ENCODE measurements at regions not wholly inside any gene's neighbourhood (a gene's known extent, or its start where the extent isn't known, plus 50 kb on each side); places are given as distances from the start of the nearest gene placed in this dataset.
"Not testable (repeated sequence)": the region's sequence is repeated elsewhere in the genome, so short reads cannot be mapped to it uniquely, and the experiment has no call there.

- ATAC-seq (ENCODE audit: low read depth) (no peak), DNase-seq (no peak)
- TF ChIP-seq CTCF (IDR thresholded peaks at IDR 0.05): no peak
- TF ChIP-seq EZH2 (IDR thresholded peaks at IDR 0.05; ENCODE audit: borderline replicate concordance, insufficient read depth, low read depth, low read length, poor library complexity, severe bottlenecking): no peak
- Mint-ChIP-seq H3K4me1 (peaks cover 11% of the 10 kb centered on the region), H3K27me3 (peaks cover 4% of the 10 kb centered on the region), H3K4me3 (no peak overlapping the region), H3K9me3 (ENCODE audit: insufficient read depth) (peaks cover 20% of the 10 kb centered on the region), H3K27ac (no peak overlapping the region)
- no peak overlapping the region for H3K4me2 ChIP-seq (replicated peaks; ENCODE audit: low read depth, low read length, poor library complexity, severe bottlenecking)
- ChIA-PET CTCF (no interaction called here), POLR2A (no interaction called here)
- H3K36me3 ChIP-seq (replicated peaks in 1 of 2; ENCODE audit: control extremely low read depth in 1 of 2, control insufficient read depth in 1 of 2, extremely low read depth in 1 of 2, insufficient read depth in 2 of 2, low read length in 1 of 2): no peaks in the 10 kb centered on the region
- no peak overlapping the region for H3K4me3 ChIP-seq (ENCODE audit: control extremely low read depth in 1 of 5, extremely low read depth in 1 of 5, insufficient read depth in 1 of 5, low read depth in 2 of 5, low read length in 4 of 5)
- no CpG with 5 or more reads among the region's 2 CpGs for WGBS (ENCODE audit: insufficient coverage)
- no peaks in the 10 kb centered on the region for H4K20me1 ChIP-seq (ENCODE audit: control insufficient read depth, insufficient read depth, low read length, poor library complexity, severe bottlenecking)
- H2AFZ ChIP-seq (ENCODE audit: insufficient read depth, low read depth, low read length, poor library complexity, severe bottlenecking): no peak overlapping the region
- H3K4me1 ChIP-seq (ENCODE audit: control insufficient read depth in 2 of 2, insufficient read depth in 2 of 2, low read length in 2 of 2): peaks cover 3% of the 10 kb centered on the region in 2 donors
- no peaks in the 10 kb centered on the region for H3K79me2 ChIP-seq (ENCODE audit: control insufficient read depth, insufficient read depth, low read length)
- intact Hi-C loops (cut with micrococcal nuclease): no loop called here
- peaks cover 3 to 24% (median 21%) of the 10 kb centered on the region in 3 donors for H3K9me3 ChIP-seq (ENCODE audit: control extremely low read depth in 1 of 3, control insufficient read depth in 2 of 3, insufficient read depth in 1 of 3, low read length in 2 of 3)
- no peak overlapping the region for H3K9ac ChIP-seq (ENCODE audit: low read length)
- no peak overlapping the region for H3K27ac ChIP-seq (ENCODE audit: low read length in 2 of 2)
- peaks cover 0 to 6% (median 2%) of the 10 kb centered on the region in 4 experiments for H3K27me3 ChIP-seq (replicated peaks in 1 of 4; ENCODE audit: control extremely low read depth in 1 of 4, control insufficient read depth in 3 of 4, insufficient read depth in 4 of 4, low read length in 3 of 4)
Observed at GRCh38 chr10:71112138-71112785, 100.1 kb upstream of the UNC5B start.

- H3K79me2 ChIP-seq (ENCODE audit: control insufficient read depth, insufficient read depth, low read length): no peaks in the 10 kb centered on the region
- 89% methylated on average over 1 of the region's 1 CpG for WGBS (ENCODE audit: insufficient coverage)
- no peak overlapping the region for H3K27ac ChIP-seq (ENCODE audit: low read length in 2 of 2)
- peaks cover 3 to 26% (median 21%) of the 10 kb centered on the region in 3 donors for H3K9me3 ChIP-seq (ENCODE audit: control extremely low read depth in 1 of 3, control insufficient read depth in 2 of 3, insufficient read depth in 1 of 3, low read length in 2 of 3)
- H3K4me2 ChIP-seq (replicated peaks; ENCODE audit: low read depth, low read length, poor library complexity, severe bottlenecking): no peak overlapping the region
- H3K4me1 Mint-ChIP-seq: no peaks in the 10 kb centered on the region
- intact Hi-C loops (cut with micrococcal nuclease): no loop called here
- no peaks in the 10 kb centered on the region for H3K36me3 ChIP-seq (replicated peaks in 1 of 2; ENCODE audit: control extremely low read depth in 1 of 2, control insufficient read depth in 1 of 2, extremely low read depth in 1 of 2, insufficient read depth in 2 of 2, low read length in 1 of 2)
- CTCF ChIA-PET: no interaction called here
- no peak overlapping the region for H3K27ac Mint-ChIP-seq
- DNase-seq: no peak
- no peak overlapping the region for H3K9ac ChIP-seq (ENCODE audit: low read length)
- H3K27me3 Mint-ChIP-seq: peaks cover 4% of the 10 kb centered on the region
- H3K4me3 ChIP-seq (ENCODE audit: control extremely low read depth in 1 of 5, extremely low read depth in 1 of 5, insufficient read depth in 1 of 5, low read depth in 2 of 5, low read length in 4 of 5): no peak overlapping the region
- no peaks in the 10 kb centered on the region for H4K20me1 ChIP-seq (ENCODE audit: control insufficient read depth, insufficient read depth, low read length, poor library complexity, severe bottlenecking)
- H3K4me3 Mint-ChIP-seq: no peak overlapping the region
- no peak for ATAC-seq (ENCODE audit: low read depth)
- no peak for TF ChIP-seq EZH2 (IDR thresholded peaks at IDR 0.05; ENCODE audit: borderline replicate concordance, insufficient read depth, low read depth, low read length, poor library complexity, severe bottlenecking)
- no peak for TF ChIP-seq CTCF (IDR thresholded peaks at IDR 0.05)
- peaks cover 0 to 6% (median 2%) of the 10 kb centered on the region in 4 experiments for H3K27me3 ChIP-seq (replicated peaks in 1 of 4; ENCODE audit: control extremely low read depth in 1 of 4, control insufficient read depth in 3 of 4, insufficient read depth in 4 of 4, low read length in 3 of 4)
- H3K4me1 ChIP-seq (ENCODE audit: control insufficient read depth in 2 of 2, insufficient read depth in 2 of 2, low read length in 2 of 2): no peaks in the 10 kb centered on the region
- H2AFZ ChIP-seq (ENCODE audit: insufficient read depth, low read depth, low read length, poor library complexity, severe bottlenecking): no peak overlapping the region
- peaks cover 33% of the 10 kb centered on the region for H3K9me3 Mint-ChIP-seq (ENCODE audit: insufficient read depth)
- POLR2A ChIA-PET: no interaction called here
Observed at GRCh38 chr10:71116426-71116825, 95.9 kb upstream of the UNC5B start.

GRCh38 chr10:71117589-71117988 lies 94.8 kb upstream of the UNC5B start:
- H3K36me3 ChIP-seq (replicated peaks in 1 of 2; ENCODE audit: control extremely low read depth in 1 of 2, control insufficient read depth in 1 of 2, extremely low read depth in 1 of 2, insufficient read depth in 2 of 2, low read length in 1 of 2); H3K9ac ChIP-seq (ENCODE audit: low read length); H2AFZ ChIP-seq (ENCODE audit: insufficient read depth, low read depth, low read length, poor library complexity, severe bottlenecking); CTCF ChIA-PET; H3K4me1 Mint-ChIP-seq; H3K27me3 Mint-ChIP-seq; POLR2A ChIA-PET; H3K79me2 ChIP-seq (ENCODE audit: control insufficient read depth, insufficient read depth, low read length); H3K27ac ChIP-seq (ENCODE audit: low read length in 2 of 2); H3K27ac Mint-ChIP-seq; H3K4me2 ChIP-seq (replicated peaks; ENCODE audit: low read depth, low read length, poor library complexity, severe bottlenecking); intact Hi-C loops (cut with micrococcal nuclease); H3K4me3 Mint-ChIP-seq; H4K20me1 ChIP-seq (ENCODE audit: control insufficient read depth, insufficient read depth, low read length, poor library complexity, severe bottlenecking); H3K27me3 ChIP-seq (replicated peaks in 1 of 4; ENCODE audit: control extremely low read depth in 1 of 4, control insufficient read depth in 3 of 4, insufficient read depth in 4 of 4, low read length in 3 of 4); H3K4me1 ChIP-seq (ENCODE audit: control insufficient read depth in 2 of 2, insufficient read depth in 2 of 2, low read length in 2 of 2); H3K4me3 ChIP-seq (ENCODE audit: control extremely low read depth in 1 of 5, extremely low read depth in 1 of 5, insufficient read depth in 1 of 5, low read depth in 2 of 5, low read length in 4 of 5); ATAC-seq (ENCODE audit: low read depth); DNase-seq: not testable (repeated sequence)
- WGBS (ENCODE audit: insufficient coverage): 64% methylated on average over 3 of the region's 4 CpGs
- peaks cover 33% of the 10 kb centered on the region for H3K9me3 Mint-ChIP-seq (ENCODE audit: insufficient read depth)
- peaks cover 3 to 24% (median 16%) of the 10 kb centered on the region in 3 donors for H3K9me3 ChIP-seq (ENCODE audit: control extremely low read depth in 1 of 3, control insufficient read depth in 2 of 3, insufficient read depth in 1 of 3, low read length in 2 of 3)
